HepG2 (cell line): ENCODE measurements at regions not wholly inside any gene's neighbourhood (a gene's known extent, or its start where the extent isn't known, plus 50 kb on each side); places are given as distances from the start of the nearest gene placed in this dataset.

Source experiments
- ATAC-seq: fragments of 200-7000 bp; cut with Tn5 transposase; 3 replicates; pipeline ENCODE4 v1.9.1; 2020; ENCODE audit warnings: mild to moderate bottlenecking, moderate library complexity
- BruUV-seq: library from RNA; stranded (reverse); fragments of 400-500 nt; replicated peaks from 2 replicates; lab custom pipeline; 2021; lab: Mats Ljungman, UMichigan
- CTCF ChIA-PET: fragments of 300-600 bp; formaldehyde crosslinking; extraction: SDS; loops from one replicate; lab custom pipeline; 2021; ENCODE audit warnings: low total read pairs, inconsistent platforms, low intra/inter-chr PET ratio; lab: Yijun Ruan, JAX
- POLR2A ChIA-PET: fragments of 350-600 bp; sonication (Branson Sonifier 250); formaldehyde crosslinking; loops from one replicate; lab custom pipeline; 2020; ENCODE audit warnings: antibody characterized with exemption, inconsistent platforms; lab: Yijun Ruan, JAX
- DNase-seq: peaks from one replicate; pipeline ENCODE4 v3.0.0-alpha.2; 2015; ENCODE audit warnings: low spot score
- FAIRE-seq: peaks from 3 replicates; lab custom pipeline; 2011; peaks lifted over from hg19 to GRCh38; lab: Jason Lieb, UNC
- H2AFZ ChIP-seq: one replicate; pipeline ENCODE4 v1.6.1; 2011; ENCODE audit warnings: low read length, inconsistent platforms
- H3K27ac ChIP-seq: fragments of 300-600 bp; 3 replicates; pipeline ENCODE4 v1.8.0; 2011; ENCODE audit warnings: mixed run types, mild to moderate bottlenecking, mixed read lengths, low read length, inconsistent platforms; ENCODE audit not compliant: insufficient read depth; ENCODE audit errors: extremely low read length
- H3K27me3 ChIP-seq, 2 experiments: fragments of 200-600 bp in 1 of 2; 2 replicates in 1 of 2; 3 replicates in 1 of 2; pipeline versions ENCODE4 v1.6.0 to v1.8.0; 2011; ENCODE audit warnings: low read length in 2 of 2, mild to moderate bottlenecking in 2 of 2, moderate library complexity in 2 of 2, inconsistent platforms in 1 of 2; ENCODE audit not compliant: insufficient read depth in 2 of 2, control insufficient read depth in 1 of 2
- H3K36me3 ChIP-seq, 2 experiments: fragments of 200-600 bp in 1 of 2; replicated peaks in 1 of 2; 2 replicates in 1 of 2; 3 replicates in 1 of 2; pipeline versions ENCODE4 v1.5.1 to v1.8.0; 2011; ENCODE audit warnings: low read length in 2 of 2, inconsistent platforms in 1 of 2; ENCODE audit not compliant: insufficient read depth in 2 of 2, control insufficient read depth in 1 of 2
- H3K4me1 ChIP-seq: 2 replicates; pipeline ENCODE4 v1.5.1; 2012; ENCODE audit warnings: low read length, inconsistent platforms; ENCODE audit not compliant: insufficient read depth
- H3K4me2 ChIP-seq: 2 replicates; pipeline ENCODE4 v1.6.0; 2011; ENCODE audit warnings: low read depth, low read length, inconsistent platforms
- H3K4me3 ChIP-seq, 3 experiments: fragments of 200-600 bp in 1 of 3; sonication (generic), shearing (Covaris generic) in 1 of 3; replicated peaks in 1 of 3; 2 replicates each; pipeline ENCODE4 v1.5.1; 2011 to 2016; ENCODE audit warnings: low read length in 3 of 3, inconsistent platforms in 2 of 3, low read depth in 2 of 3, mild to moderate bottlenecking in 2 of 3, control low read depth in 1 of 3, mixed read lengths in 1 of 3; ENCODE audit not compliant: insufficient read depth in 1 of 3
- H3K79me2 ChIP-seq: one replicate; pipeline ENCODE4 v1.6.1; 2011; ENCODE audit warnings: low read length, inconsistent platforms; ENCODE audit not compliant: insufficient read depth
- H3K9ac ChIP-seq: 2 replicates; pipeline ENCODE4 v1.6.0; 2011; ENCODE audit warnings: mild to moderate bottlenecking, low read depth, low read length, inconsistent platforms; ENCODE audit not compliant: insufficient read depth
- H3K9me3 ChIP-seq: 2 replicates; pipeline ENCODE4 v1.5.1; 2012; ENCODE audit warnings: mild to moderate bottlenecking, low read length
- H4K20me1 ChIP-seq: 2 replicates; pipeline ENCODE4 v1.6.0; 2011; ENCODE audit warnings: inconsistent platforms, mild to moderate bottlenecking, low read length, moderate library complexity; ENCODE audit not compliant: insufficient read depth
- CHD4 ChIP-seq: fragments of 200-600 bp; sonication (generic); IDR thresholded peaks from 2 replicates; pipeline ENCODE4 v1.7.0; 2017; ENCODE audit warnings: mild to moderate bottlenecking, low read length, borderline replicate concordance
- EP300 ChIP-seq, 3 experiments: sonication (generic) in 1 of 3; formaldehyde crosslinking in 1 of 3; IDR thresholded peaks; 2 replicates each; pipeline versions ENCODE4 v1.5.1 to v1.6.1; 2011 to 2020; ENCODE audit warnings: low read depth in 2 of 3, low read length in 2 of 3, borderline replicate concordance in 1 of 3, improper control_type of control experiment in 1 of 3, mild to moderate bottlenecking in 1 of 3, missing genetic modification reagents in 1 of 3, moderate library complexity in 1 of 3
- GTF3A ChIP-seq: sonication (generic); formaldehyde crosslinking; conservative IDR thresholded peaks from 2 replicates; pipeline ENCODE4 v1.4.0; 2020; ENCODE audit warnings: mild to moderate bottlenecking, missing genetic modification reagents
- HNRNPLL ChIP-seq: fragments of 200-400 bp; formaldehyde crosslinking; IDR thresholded peaks from 2 replicates; pipeline ENCODE4 v1.6.1; 2017; ENCODE audit warnings: mild to moderate bottlenecking, low read depth, low read length; ENCODE audit not compliant: poor library complexity, severe bottlenecking
- HOXA7 ChIP-seq: sonication (generic); formaldehyde crosslinking; IDR thresholded peaks from 2 replicates; pipeline ENCODE4 v1.8.1; 2022; ENCODE audit warnings: mild to moderate bottlenecking, missing genetic modification reagents, moderate library complexity
- NFAT5 ChIP-seq: sonication (generic); formaldehyde crosslinking; IDR thresholded peaks from 2 replicates; pipeline ENCODE4 v1.4.0; 2020; ENCODE audit warnings: missing genetic modification reagents
- RARA ChIP-seq: IDR thresholded peaks from 2 replicates; pipeline ENCODE4 v1.6.1; 2016; ENCODE audit warnings: missing genetic modification reagents, missing compliant biosample characterization
- SCMH1 ChIP-seq: sonication (generic); formaldehyde crosslinking; IDR thresholded peaks from 2 replicates; pipeline ENCODE4 v1.9.0; 2021; ENCODE audit warnings: missing genetic modification reagents, mild to moderate bottlenecking, borderline replicate concordance
- SSRP1 ChIP-seq: IDR thresholded peaks from 2 replicates; pipeline ENCODE4 v1.6.1; 2016; ENCODE audit warnings: control low read depth
- THRA ChIP-seq: sonication (generic); formaldehyde crosslinking; IDR thresholded peaks from 2 replicates; pipeline ENCODE4 v1.4.0; 2020; ENCODE audit warnings: missing genetic modification reagents, borderline replicate concordance
- U2AF1 ChIP-seq: fragments of 200-400 bp; formaldehyde crosslinking; optimal IDR thresholded peaks from 2 replicates; pipeline ENCODE3; 2017; ENCODE audit warnings: mild to moderate bottlenecking, low read depth, low read length
- ZNF678 ChIP-seq: sonication (generic); formaldehyde crosslinking; IDR thresholded peaks from 2 replicates; pipeline ENCODE4 v1.4.0; 2020; ENCODE audit warnings: mild to moderate bottlenecking, missing genetic modification reagents
- ZNF703 ChIP-seq: sonication (generic); formaldehyde crosslinking; IDR thresholded peaks from 2 replicates; pipeline ENCODE4 v1.5.1; 2020; ENCODE audit warnings: missing genetic modification reagents, mild to moderate bottlenecking, moderate library complexity, borderline replicate concordance
- ZNF740 ChIP-seq: sonication (generic); formaldehyde crosslinking; IDR thresholded peaks from 2 replicates; pipeline ENCODE4 v1.4.0; 2020; ENCODE audit warnings: missing genetic modification reagents
- ZNF773 ChIP-seq: sonication (generic); formaldehyde crosslinking; IDR thresholded peaks from 2 replicates; pipeline ENCODE4 v1.4.0; 2020; ENCODE audit warnings: missing genetic modification reagents, borderline replicate concordance
- WGBS: methylation state at CpG from one replicate; pipeline ENCODE4 v1.1.6; 2017; ENCODE audit warnings: low lambda C conversion rate; 5-methylcytosine and 5-hydroxymethylcytosine counted together
- in situ Hi-C: cut with HindIII; loops from 2 replicates; pipeline ENCODE4 v1.10.0; 2017; ENCODE audit warnings: low pct_unique_long_range_greater_than_20kb; ENCODE audit not compliant: extremely low pct_ligation_motif_present
- intact Hi-C: fragments of 100-400 bp; cut with micrococcal nuclease; formaldehyde crosslinking; loops from one replicate; pipeline ENCODE4 v1.10.0; 2022; ENCODE audit not compliant: unreplicated experiment

- ATAC-seq, result no peak; the same call in 2 of the 3 replicates
- CTCF ChIA-PET, result no interaction called here
- no peak for TF ChIP-seq HNRNPLL
- TF ChIP-seq RARA, result no peak
- no peak for TF ChIP-seq THRA
- no peak for TF ChIP-seq NFAT5 (CRISPR knock-in tag)
- TF ChIP-seq ZNF773 (CRISPR knock-in tag), result no peak
- TF ChIP-seq ZNF740 (CRISPR knock-in tag), result no peak
- TF ChIP-seq HOXA7, result no peak
- no peak for TF ChIP-seq U2AF1
- TF ChIP-seq ZNF678, result no peak
- TF ChIP-seq GTF3A, result no peak
- TF ChIP-seq ZNF703 (CRISPR knock-in tag), result no peak
- TF ChIP-seq SCMH1 (CRISPR knock-in tag), result no peak
- no peak for TF ChIP-seq CHD4
- no peak for TF ChIP-seq EP300 (IDR thresholded peaks at IDR 0.05; ENCODE audit: low read depth in 2 of 2, low read length in 2 of 2)
- TF ChIP-seq EP300 (CRISPR knock-in tag; IDR thresholded peaks at IDR 0.05; ENCODE audit: borderline replicate concordance), result no peak
- TF ChIP-seq SSRP1 (CRISPR knock-in tag), result no peak
Observed at GRCh38 chr1:47572731-47573430, 135.0 kb downstream of the FOXD2 start.

More at GRCh38 chr1:47572731-47573430, 135.0 kb downstream of the FOXD2 start:
- POLR2A ChIA-PET, result no interaction called here
- no peaks in the 10 kb centered on the region for H3K9me3 ChIP-seq
- H3K27ac ChIP-seq, result no peak overlapping the region
- H3K9ac ChIP-seq, result no peak overlapping the region
- no peak overlapping the region for H3K4me3 ChIP-seq
- H3K27me3 ChIP-seq, result peaks cover 2 to 46% of the 10 kb centered on the region in 2 experiments; a peak in 3 of 5 replicates
- no peaks in the 10 kb centered on the region for H3K36me3 ChIP-seq
- WGBS, result 9% methylated on average over 5 of the region's 13 CpGs
- intact Hi-C loops, result no loop called here
- no peak for FAIRE-seq
- H4K20me1 ChIP-seq, result no peaks in the 10 kb centered on the region
- BruUV-seq, result no TSS peak
- in situ Hi-C loops, result no loop called here
- H3K79me2 ChIP-seq, result no peaks in the 10 kb centered on the region
- no peak for DNase-seq
- no peak overlapping the region for H2AFZ ChIP-seq
- no peak overlapping the region for H3K4me2 ChIP-seq
- H3K4me1 ChIP-seq, result no peaks in the 10 kb centered on the region
